Choroid plexus epithelial cell (primary cell): ENCODE measurements at regions not wholly inside any gene's neighbourhood (a gene's known extent, or its start where the extent isn't known, plus 50 kb on each side); places are given as distances from the start of the nearest gene placed in this dataset.

ENCODE experiments used
- DNase-seq: peaks from one replicate; pipeline ENCODE4 v3.0.0-alpha.2; 2010; ENCODE audit warnings: low read depth
- H3K4me3 ChIP-seq: 2 replicates; pipeline ENCODE4 v1.5.1; 2011; ENCODE audit warnings: low read depth, mild to moderate bottlenecking, control low read depth, low read length, moderate library complexity
- TF ChIP-seq, protein P1 (sequence below): conservative IDR thresholded peaks from 2 replicates; pipeline ENCODE4 v1.5.1; 2011; ENCODE audit warnings: low read depth, mild to moderate bottlenecking, control low read depth, inconsistent platforms, low read length, moderate library complexity

DNA sequence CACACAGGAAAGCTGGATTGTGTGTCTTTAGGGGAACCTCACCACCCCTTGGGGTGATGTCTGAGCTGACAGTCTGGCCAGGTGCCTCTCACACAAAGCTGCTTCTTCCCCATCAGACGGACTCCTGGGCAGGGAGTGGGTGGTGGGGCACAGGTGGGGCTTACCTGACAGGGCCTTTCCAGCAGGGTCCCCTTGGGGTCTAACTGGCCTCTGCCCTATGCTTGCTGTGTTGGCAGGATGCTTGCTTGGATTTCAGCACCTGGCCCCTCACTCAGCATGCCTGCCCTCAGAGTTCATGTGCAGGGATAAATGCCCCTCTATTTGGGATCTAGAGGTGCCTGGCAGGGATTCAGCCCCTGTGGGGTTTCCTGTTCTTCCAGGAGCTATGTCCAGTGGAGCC is 496.9 kb upstream of the ZMIZ1 start:
- TF ChIP-seq, protein P1, sequence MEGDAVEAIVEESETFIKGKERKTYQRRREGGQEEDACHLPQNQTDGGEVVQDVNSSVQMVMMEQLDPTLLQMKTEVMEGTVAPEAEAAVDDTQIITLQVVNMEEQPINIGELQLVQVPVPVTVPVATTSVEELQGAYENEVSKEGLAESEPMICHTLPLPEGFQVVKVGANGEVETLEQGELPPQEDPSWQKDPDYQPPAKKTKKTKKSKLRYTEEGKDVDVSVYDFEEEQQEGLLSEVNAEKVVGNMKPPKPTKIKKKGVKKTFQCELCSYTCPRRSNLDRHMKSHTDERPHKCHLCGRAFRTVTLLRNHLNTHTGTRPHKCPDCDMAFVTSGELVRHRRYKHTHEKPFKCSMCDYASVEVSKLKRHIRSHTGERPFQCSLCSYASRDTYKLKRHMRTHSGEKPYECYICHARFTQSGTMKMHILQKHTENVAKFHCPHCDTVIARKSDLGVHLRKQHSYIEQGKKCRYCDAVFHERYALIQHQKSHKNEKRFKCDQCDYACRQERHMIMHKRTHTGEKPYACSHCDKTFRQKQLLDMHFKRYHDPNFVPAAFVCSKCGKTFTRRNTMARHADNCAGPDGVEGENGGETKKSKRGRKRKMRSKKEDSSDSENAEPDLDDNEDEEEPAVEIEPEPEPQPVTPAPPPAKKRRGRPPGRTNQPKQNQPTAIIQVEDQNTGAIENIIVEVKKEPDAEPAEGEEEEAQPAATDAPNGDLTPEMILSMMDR = no peak
- no peak for DNase-seq
- no peak overlapping the region for H3K4me3 ChIP-seq

DNA sequence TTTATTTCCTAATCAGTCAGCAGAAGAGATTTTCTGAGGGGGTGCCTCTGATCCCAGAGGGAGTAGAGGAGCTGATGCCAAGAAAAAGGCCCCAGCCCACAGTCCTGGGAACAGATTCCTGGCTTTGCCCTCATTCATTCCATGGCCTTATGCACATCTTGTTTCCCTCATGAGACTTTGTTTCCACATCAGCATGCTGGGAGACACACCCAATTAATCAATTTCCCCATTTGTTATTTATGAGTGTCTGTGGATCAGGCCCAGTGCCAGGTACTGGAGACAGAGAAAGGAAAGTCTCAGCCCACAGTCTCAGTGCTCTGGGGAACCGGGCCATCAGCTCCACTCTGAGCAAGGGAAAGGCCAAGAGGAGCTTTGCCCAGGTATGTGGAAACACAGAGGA is 496.2 kb upstream of the ZMIZ1 start:
- TF ChIP-seq, protein P1 = no peak

DNA sequence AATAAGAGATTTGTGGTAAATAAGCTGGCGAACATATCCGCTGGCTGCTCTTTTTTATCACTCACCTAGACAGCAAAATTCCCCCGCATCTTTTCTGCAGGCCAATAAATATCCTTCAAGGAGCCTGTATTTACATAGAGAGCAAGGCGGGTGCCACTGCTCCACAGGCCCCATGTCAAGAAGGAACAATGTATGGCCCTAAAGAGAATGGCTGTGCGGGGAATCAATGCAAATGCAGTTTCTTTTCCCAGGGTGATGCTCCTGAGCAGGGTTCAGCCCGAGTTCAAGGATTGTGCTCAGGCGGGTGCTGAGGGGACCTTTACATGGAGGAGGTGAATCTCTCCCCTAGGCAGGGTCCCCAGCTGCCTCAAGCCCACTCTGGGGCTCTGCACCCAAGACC is 494.2 kb upstream of the ZMIZ1 start:
- H3K4me3 ChIP-seq = no peak overlapping the region
- no peak for DNase-seq
- TF ChIP-seq, protein P1 = no peak

More for the DNA sequence above, 496.2 kb upstream of the ZMIZ1 start:
- H3K4me3 ChIP-seq = no peak overlapping the region
- no peak for DNase-seq

DNA sequence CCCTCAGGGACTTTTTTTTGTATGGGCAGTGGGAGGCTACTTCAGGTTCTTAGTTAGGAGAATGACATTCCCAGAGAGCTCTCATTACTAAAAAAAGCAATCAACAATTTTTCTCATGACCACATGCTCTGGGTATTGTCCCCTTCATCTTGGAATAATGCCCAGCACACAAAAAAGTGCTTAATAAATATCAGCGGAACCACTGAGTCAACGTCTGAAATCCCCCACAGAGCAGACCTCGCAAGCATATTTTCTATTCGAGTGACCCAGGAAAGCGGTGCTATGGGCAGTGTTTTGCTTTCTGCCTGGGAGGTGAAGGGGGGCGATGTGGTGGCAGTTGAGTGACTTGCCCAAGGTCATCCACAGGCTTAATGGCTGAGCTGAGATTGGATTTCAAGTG is 493.4 kb upstream of the ZMIZ1 start:
- peak; percentile 23 for DNase-seq
- no peak overlapping the region for H3K4me3 ChIP-seq
- TF ChIP-seq, protein P1 = no peak

DNA sequence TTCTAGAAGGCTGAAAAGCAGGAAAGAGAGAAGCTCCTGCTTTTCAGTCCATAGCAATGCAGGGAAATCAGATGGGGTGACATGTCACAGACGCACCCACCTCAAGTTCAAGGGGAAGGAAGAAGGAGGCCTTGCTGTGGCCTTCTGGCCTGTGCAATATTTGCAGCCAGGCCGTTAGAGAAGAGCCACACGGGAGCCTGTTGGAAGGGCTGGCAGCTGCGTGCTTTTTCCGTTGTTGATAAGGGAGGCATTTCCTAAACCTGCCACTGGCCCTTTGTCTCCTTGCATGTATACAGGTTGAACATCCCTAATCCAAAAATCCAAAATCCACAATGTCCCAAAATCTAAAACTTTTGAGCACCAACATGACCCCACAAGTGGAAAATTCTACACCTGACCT is 492.5 kb upstream of the ZMIZ1 start:
- DNase-seq = no peak
- H3K4me3 ChIP-seq = no peak overlapping the region
- TF ChIP-seq, protein P1 = no peak

DNA sequence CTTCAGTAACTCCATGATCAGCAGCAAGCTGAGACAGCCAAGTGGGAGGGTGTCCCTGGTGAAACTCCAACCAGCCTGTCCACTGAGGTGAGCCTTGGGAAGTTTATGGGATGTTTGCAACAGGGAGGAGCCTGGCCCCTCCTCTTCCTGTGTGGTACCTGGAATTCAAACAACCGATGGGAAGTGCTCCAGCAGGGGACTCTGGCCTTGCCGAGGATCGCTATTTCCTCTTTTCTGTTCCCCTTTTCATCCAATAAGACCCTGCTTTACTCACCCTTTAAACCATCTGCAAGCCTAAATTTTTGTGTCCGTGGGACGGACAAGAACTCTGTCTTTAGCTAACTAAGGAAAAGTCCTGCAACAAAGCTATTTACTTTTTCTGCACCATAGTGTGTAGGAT is 491.1 kb upstream of the ZMIZ1 start:
- TF ChIP-seq, protein P1 = no peak
- DNase-seq = no peak
- no peak overlapping the region for H3K4me3 ChIP-seq

DNA sequence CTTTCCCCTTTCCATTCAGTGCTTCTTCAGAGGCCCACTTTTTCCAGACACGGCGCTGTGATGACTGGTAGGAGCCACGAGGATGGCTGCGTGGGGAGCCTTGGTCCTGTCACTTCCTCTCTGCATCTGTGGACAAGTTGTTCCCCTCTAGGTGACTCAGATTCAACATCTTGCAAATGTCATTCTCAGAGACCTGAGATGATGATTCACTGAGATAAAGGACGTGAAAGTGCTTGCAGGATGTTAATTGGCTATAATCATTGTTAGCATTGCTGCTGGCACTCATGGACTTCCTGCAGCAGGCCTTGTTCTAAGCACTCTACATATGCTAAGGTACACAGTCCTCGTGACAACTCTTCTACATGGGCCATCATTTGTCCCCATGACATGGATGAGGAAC is 489.8 kb upstream of the ZMIZ1 start:
- no peak for DNase-seq
- H3K4me3 ChIP-seq = no peak overlapping the region
- TF ChIP-seq, protein P1 = no peak
